ENCODE measurements at regions not wholly inside any gene's neighbourhood (a gene's known extent, or its start where the extent isn't known, plus 50 kb on each side); places are given as distances from the start of the nearest gene placed in this dataset.

DNA sequence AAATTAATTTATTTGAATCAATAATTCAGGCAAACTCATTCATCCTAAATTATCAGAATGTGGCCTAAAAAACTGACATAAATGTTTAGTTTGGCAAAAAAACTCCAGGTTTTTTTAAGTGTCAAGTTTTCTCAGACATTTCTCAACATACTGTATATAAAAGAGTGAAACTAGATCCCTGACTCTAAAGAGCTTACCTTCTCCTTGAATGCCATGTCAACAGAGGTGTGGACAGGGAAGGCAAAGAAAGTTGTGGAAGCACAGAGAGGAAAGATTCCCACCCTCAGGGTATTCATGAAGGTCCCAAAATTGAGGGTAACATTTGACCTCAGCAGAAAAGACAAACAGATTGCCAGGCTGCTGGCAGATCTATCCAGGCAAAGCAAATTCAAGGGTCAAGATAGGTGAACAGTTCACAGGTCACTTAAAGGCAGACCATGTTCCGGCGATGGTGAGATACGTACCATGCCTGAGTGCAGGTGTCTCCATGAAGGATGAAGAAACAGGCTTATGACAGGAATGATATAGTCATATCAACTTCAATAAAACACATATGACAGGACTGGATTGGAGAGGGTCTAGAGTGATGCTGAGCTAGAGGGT, 1638.3 kb upstream of the ZEB2 start:
- DNase-seq = no peak

DNA sequence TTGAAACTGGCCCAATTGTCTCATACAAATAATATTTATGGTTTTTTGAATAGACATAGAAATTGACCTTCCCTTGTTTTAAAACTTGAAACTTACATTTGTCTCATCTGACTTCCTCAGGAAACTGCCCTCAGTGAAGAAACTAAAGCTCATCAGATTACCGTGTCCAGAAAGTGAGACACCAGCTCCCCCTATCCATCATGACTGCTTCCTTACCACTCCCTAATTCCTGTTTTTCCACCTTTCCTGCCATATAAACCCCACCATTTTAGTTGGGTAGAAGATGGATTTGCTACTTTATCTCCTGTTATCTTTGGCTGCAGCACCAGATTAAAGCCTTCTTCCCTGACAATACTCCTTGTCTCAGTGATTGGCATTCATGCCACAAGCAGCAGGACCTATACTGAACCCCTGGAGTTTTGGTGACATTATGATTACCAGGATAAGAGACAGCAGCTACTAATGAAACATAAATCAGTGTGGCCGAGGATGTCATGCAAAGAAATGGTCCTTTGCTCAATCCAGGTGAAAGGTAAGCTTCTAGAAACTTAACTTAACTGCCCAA, 1627.6 kb upstream of the ZEB2 start:
- no peak for DNase-seq

DNA sequence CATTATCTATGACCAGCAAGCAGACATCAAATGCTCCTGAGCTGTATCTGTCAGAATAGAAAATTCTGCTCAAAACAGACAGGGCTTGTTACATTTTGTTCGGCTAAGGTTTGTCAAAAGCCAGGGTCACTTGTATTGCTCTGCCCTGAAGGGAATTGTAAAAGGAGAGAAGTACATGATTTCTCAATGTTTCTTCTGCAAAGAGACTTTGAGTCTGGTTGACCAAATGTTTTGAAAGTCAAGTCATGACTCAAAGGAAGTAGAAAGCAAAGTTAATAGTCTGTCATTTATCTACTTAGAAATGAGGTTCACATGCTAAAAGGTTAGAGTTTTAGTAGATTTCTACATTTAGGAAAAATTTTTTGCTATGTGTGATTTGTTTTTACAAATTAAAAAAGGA, 1624.1 kb upstream of the ZEB2 start:
- peak; percentile 11 for DNase-seq

DNA sequence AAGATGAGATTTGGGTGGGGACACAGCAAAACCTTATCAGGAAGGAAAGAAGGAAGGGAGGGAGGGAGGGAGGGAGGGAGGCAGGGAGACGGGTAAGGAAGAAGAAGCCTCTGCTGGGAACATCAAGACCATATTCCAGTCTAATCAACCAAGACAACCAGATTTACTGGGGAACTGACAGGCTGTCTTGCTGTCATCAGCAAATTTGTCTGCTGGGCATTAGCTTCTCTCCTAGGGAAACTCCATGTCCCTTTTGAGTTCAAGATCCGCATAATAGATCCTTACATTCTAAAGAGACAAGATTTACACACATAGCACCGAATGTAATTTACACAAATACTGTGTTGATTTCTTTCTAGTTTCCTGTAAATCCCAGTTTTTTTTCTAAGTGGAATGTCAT, 1618.9 kb upstream of the ZEB2 start:
- no peak for DNase-seq

DNA sequence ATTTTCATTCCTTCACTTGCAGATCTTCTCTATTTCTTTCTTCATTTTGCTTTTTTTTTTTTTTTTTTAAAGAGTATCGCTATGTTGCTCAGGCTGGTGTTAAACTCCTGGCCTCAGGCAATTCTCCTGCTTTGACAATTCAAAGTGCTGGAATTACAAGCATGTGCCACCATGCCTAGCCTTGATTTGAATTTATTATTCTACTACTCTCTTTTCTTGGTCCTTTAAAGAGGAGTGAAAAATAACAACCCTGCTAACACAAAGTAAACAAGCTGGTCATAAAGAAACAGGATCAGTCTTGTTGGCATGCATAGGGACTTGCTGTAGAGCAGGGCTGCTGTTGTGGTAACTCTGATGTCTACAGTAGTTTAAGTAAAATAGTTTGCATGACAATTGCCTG, 1615.3 kb upstream of the ZEB2 start:
- DNase-seq = no peak

DNA sequence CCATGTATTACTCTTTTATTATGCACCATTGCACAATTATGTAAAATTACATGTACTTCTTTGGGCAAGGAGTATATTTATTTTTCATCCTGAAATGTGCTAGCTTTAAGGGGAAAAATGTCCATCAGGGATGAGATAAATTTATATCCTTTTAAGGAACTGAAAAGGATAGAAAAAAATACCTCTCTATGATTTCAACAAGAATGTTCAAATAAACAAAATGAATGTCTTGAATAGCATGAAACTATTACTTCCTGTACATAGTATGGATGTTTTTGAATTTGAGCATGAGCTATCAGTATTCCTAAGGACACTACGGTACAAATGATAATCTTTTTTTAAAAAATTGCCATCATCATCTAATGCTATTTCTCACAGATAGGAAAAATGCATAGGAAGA, 1611.9 kb upstream of the ZEB2 start:
- no peak for DNase-seq

DNA sequence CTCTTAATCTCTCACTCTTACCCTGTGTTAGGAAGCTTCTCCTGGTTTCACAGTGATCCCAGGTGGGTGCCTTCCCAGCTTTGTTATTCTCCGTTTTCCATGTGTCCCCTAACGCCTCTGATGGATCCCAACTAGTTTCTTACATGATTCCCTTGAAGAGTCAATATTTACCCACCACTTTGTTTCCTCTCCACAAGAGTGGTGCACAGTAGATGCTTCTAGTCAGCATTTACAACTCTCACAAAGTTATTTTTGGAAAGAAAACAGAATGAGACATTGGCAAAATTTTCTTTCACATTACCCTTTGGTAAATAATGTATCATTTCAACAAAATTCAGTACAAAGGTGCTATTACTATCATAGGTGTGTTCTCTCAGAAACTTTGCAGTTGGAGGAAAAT, 1611.1 kb upstream of the ZEB2 start:
- no peak for DNase-seq

DNA sequence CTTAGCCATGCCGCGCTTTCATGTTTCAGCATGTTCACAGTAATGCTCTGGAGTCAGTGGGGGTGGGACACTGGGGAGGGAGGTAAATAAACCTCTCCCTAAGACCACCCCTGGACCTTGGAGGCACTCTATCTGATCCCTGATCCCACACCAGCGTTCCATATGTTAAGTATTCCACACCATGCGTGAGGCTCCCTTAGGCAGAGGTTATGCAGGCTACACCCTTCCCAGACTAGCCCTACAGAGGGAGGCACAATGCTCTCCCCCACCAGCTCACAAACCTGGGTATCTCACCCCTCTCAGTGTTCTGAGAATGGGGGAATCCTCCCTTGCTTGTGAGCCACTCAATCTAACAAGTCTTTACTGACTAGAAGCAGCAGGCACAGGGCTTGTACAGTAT, 1610.4 kb upstream of the ZEB2 start:
- no peak for DNase-seq

DNA sequence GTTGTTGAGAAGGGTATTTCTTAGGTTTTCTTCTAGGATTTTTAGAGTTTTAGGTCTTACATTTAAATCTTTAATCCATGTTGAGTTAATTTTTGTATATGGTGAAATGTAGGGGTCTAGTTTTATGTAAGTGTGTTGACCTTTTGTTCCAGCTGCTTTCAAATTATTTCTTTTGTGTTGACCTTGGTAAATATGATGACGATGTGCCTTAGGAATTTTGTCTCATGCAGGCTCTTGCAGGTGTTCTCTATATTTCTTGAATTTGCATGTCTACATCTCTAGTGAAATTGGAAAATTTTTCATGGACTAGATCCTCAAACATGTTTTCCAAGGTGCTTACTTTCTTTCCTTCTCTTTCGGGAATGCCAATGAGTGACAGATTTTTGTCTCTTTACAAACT, 1609.3 kb upstream of the ZEB2 start:
- DNase-seq = no peak

DNA sequence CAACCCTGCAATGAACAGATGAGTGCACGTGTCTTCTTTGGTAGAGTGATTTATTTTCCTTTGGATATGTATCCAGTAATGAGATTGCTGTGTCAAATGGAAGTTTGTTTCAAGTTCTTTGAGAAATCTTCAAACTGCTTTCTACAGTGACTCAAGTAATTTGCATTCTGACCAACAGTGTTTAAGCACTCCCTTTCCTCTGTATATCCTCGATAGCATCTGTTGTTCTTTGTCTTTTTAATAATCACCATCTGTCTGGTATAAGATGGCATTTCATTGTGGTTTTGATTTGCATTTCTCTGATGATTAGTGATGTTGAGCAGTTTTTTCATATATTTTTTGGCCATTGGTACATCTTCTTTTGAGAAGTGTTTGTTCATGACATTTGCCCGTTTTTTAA, 1608.3 kb upstream of the ZEB2 start:
- DNase-seq = no peak

DNA sequence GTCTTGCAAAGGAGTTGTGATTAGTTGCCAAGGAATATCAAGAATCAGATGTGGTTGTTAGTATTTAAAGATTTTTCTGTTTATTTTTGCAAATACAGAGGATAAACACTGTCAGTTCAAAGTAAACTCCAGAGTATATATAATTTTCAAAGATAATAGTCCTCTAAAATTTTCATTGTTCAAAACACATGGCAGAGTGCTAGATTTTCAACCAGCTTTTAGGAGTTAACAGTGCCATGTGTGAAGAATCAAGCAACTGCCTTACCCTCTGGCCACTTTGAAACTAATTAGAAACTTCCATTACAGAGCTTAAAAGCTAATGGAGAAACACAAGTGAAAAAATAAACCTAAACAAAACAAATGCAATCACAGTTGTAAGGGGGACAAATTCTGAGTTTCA, 1605.6 kb upstream of the ZEB2 start:
- no peak for DNase-seq

DNA sequence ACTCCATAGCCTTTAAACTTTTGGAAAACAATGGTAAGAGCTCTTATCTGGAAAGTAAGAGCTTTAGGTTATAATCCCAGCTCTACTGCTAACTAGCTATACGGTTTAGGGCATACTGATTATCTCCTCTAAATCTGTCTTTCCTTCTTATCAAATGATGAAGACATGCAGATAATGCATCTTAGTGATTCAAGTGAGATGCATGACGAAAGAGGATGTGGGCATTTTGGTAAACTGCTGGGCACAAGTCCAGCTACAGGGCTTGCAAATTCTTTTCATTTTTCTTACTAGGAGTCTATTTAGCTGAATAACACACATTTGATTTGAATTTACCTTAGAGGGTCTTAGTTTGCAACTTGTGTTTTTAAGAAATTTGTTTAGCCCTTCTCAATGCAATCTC, 1604.8 kb upstream of the ZEB2 start:
- DNase-seq = peak; percentile 81

DNA sequence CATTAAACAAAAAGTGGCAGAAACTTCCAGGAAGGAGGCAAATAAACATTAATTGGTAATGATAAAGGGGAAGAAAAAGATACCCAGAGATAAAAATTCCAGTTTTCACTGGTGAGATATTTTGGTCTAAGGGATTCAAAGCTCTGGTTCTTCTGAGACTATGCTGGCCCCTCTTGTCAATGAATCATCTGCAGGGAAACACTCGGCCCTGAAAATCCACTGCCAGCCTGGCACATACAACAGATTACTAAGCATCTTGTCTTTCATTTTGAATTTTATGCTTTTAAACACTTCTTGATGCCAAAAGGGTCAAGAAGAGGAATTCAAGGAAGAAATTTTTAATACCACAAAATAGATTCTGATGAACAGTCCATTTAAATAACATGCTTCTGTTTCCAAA, 1603.8 kb upstream of the ZEB2 start:
- DNase-seq = peak; percentile 66

DNA sequence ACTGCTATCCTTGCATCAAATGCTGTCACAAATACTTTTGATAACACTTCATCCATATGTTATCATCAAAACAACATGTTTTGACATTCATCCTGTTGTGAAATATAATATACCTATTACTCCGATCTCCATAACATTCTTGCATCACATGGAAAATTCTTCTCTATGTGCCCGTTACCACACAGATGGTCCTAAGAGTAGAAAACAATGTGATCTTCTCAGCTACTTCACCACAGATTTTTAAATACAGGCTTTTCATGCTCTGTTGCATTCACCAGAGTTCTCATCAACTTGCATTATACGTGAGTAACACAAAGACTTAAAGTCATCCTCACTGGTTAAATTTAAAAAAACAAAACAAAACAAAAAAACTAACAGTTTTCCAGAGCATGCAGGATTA, 1603.3 kb upstream of the ZEB2 start:
- DNase-seq = no peak

DNA sequence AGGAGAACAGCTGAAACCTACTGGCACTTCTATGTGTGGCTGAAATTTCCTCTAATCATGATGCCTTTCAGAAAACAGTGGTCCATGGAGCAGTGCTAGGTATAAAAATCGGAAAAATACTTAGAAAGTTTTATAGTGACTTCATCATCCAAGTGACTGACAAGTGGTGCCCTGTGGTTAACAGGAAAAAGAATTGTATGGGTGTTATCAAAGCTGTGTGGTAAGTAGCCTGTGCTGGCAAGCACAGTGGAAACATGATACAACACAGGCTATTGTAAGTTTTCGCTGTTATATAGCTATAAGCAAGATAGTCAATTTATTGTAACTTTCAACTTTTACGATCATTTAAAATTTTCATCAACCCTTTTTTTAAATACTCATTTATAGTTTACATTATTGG, 1599.7 kb upstream of the ZEB2 start:
- no peak for DNase-seq

DNA sequence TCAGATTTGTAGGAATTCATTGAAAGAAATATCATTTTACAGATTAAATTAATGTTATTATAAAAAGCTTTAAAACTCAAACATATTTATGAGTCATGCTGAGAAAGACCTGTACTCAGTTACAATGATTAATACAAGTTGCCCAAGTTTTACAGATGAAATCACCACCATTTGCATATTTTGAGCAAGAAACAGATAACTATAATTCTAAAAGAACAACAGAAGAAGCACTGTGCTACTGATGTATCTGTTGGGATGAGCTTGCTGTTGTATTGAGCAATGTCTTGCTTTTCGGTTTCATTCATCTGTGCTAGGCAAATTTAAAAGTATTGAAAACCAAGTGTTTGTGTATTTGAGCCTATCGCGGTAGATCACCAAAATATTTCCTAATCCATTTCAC, 1589.1 kb upstream of the ZEB2 start:
- no peak for DNase-seq

DNA sequence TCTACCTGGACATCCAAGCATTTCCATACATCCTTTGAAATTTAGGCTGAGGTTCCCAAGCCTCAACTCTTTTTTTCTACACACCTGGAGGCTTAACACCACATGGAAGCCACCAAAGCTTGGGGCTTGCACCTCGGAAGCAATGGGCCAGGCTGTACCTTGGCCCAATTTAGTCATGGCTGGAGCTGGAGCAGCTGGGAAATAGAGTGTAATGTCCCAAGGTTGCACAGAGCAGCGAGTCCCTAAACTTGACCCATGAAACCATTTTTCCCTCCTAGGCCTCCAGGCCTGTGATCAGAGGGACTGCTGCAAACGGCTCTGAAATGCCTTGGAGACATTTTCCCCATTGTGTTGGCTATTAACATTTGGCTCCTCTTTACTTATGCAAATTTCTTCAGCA, 1574.3 kb upstream of the ZEB2 start:
- DNase-seq = no peak

DNA sequence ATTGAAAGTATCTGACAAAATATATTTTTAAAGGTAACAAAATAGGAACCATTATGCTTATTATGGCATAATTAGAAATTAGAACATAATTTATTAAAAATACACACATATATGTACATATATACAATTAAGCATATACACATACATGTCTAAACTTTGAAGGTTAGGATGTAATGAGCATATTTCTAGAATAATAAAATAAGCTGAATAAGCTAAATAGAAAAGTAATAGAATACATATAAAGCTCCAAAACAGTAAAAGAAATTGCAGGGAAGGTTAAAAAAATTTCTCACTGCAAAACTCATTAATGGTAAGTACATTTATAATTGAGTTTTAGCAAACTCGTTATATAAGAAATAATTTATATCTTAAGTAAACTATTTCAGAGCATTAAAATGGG, 1561.5 kb upstream of the ZEB2 start:
- DNase-seq = no peak

DNA sequence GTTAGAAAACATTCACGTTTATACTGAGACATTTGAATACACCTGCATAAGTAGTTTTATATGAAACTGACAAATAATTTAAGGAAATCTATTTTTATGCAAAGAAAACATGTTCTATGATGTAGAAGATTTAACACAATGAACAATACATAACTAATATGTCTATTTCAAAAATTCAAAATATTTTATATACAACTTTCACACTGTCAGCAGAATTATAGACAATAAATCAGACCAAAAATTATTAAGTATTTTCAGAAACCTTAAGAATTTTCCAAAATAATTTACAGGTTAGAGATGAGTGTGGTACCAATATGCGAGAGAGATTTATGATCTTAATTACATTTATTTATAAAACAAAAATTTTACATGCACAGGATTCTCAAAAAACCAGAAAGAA, 1561.0 kb upstream of the ZEB2 start:
- DNase-seq = no peak

DNA sequence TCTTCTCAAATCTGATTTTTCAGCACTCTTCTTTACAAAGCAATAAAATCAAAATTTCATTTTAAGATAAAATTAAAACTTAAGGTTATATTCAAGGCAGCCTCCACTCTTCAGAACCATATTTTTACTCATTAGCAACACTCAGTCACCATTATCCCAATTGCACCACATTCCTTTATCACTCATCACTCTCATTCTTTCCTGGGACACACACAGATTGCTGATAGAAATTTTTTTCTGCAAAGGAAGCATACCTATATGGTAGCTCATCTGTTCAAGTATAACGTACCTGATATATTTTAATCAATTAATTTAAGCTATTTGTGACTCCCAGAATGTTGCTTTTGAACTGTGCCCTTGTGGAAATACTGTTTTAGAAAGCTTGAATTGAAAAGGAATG, 1559.3 kb upstream of the ZEB2 start:
- DNase-seq = peak; percentile 50

DNA sequence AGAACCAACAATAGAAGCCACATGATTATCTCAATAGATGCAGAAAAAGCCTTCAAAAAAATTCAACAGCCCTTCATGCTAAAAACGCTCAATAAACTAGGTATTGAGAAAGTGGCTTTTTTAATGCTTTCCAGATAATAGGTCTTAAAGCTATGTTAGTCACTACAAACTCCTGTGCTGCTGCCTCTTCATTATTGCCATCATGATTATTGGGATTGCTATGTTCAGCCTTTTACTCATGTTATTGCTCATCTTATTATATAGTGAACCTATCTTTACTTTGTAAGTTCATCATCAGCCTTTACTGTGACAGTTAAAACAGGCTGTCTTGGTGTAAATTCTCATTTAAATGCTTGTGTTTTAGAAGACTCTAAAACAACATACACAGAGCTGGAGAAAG, 1557.2 kb upstream of the ZEB2 start:
- DNase-seq = no peak

DNA sequence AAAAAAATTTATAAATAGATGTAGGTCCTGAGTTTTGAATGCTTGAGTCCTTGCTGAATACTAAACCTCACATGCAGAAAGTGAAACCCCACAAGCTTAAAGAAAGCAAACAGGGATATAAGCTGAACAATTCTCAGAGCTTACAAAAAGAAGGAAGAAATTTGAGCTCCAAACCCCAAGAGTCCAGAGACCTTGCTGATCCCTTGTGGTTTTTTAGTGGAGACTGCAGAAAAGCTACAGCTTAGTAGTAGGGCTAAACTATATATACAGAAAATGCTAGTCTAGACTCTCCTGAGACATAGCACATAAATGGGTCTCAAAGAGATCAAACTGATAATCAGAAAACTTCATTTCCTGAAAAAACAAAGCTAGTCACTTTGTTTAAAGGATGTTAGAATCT, 1548.1 kb upstream of the ZEB2 start:
- no peak for DNase-seq

DNA sequence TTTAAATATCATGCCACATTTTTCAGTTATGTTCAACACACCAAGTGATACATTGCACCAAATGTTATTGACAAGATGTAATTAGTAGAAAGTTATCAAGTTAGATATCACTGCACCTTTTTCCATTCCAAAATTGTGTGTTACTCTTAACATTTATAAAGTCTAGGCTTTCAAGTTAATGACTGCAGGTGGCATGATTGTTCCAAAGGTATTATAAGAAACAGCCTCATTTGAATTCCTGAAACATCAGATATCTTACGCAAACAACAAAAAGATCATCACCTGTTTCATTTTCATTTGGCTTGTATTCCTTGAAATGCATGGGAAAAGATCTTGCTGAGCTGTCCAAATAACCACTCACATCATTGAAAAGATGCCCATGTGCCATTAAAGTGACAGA, 1528.2 kb upstream of the ZEB2 start:
- no peak for DNase-seq

DNA sequence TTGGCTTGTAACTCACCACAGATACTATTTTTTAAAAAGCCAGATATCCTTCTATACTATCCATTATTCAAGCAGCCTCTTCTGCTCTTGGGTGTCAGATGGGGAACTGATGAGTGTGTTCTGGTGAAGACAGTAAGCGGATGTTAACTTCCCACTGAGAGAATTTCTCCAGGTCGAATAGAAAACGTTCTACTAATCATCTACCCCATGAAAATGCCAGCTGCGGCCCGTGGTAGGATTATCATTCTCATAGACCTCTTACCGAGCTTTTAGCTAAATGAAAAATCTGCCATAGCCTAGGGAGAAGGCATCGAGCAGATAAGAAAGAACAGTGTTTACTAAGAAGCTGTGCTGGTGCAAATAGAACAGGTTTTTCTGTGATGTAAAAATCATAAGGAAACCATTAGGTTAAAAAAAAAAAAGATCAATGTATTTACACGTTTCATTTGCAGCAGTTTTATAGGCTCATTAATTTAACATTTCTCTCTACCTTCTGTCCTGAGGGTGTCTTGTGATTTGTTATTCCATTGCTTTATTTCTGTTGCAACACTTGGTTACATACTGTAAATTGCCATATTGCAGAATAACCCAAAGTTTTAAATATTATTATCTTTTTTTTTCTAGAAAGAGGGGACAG, 1521.5 kb upstream of the ZEB2 start:
- no peak for DNase-seq

DNA sequence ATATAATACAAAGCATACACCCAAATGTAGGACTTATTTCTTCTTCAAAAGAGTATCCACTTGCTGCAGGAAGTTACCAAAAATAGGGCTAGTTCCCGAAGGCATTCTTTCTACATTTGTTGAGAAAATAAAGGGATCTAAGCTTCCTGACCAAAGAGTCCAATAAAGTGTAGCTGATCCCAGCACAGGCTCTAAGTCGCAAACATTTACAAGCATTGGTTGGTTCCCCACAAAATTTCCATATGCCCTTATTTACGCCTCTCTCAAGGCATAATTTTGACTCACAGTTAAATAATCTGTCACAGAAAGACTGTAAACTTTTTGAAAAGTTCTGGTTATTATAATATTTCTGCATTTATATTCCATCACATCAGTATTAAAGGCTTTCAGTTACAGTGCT, 1520.1 kb upstream of the ZEB2 start:
- no peak for DNase-seq
